Hepatocyte (in vitro differentiated cells): ENCODE measurements at regions not wholly inside any gene's neighbourhood (a gene's known extent, or its start where the extent isn't known, plus 50 kb on each side); places are given as distances from the start of the nearest gene placed in this dataset.

Experiments used
- CTCF ChIP-seq: fragments of 200-600 bp; sonication (generic); IDR thresholded peaks from 2 replicates; pipeline ENCODE4 v1.5.1; 2016; ENCODE audit warnings: antibody characterized with exemption, mild to moderate bottlenecking; ENCODE audit not compliant: poor library complexity
- EZH2phosphoT487 ChIP-seq: fragments of 200-600 bp; sonication (generic); IDR thresholded peaks from one replicate; pipeline ENCODE4 v1.6.1; 2018; ENCODE audit warnings: antibody characterized with exemption, mild to moderate bottlenecking, low read depth, moderate library complexity; ENCODE audit not compliant: unreplicated experiment, severe bottlenecking

- TF ChIP-seq CTCF (no peak), EZH2phosphoT487 (no peak)
These were observed 366.1 kb upstream of the ZNF32 start for GRCh38 chr10:44014644-44015250.
